ENCODE measurements at regions not wholly inside any gene's neighbourhood (a gene's known extent, or its start where the extent isn't known, plus 50 kb on each side); places are given as distances from the start of the nearest gene placed in this dataset.

GRCh38 chr3:104547031-104547430 is 819.7 kb upstream of the ALCAM start:
- CTCF ChIA-PET, result no interaction called here
- TF ChIP-seq FOS (IDR thresholded peaks at IDR 0.05; ENCODE audit: borderline replicate concordance, extremely low read depth, insufficient read length) (no peak), CBFB (IDR thresholded peaks at IDR 0.05; ENCODE audit: low read depth) (no peak), JUND (IDR thresholded peaks at IDR 0.05; ENCODE audit: low read depth, low read length) (no peak), ZBTB40 (IDR thresholded peaks at IDR 0.05; ENCODE audit: borderline replicate concordance) (no peak), REST (IDR thresholded peaks at IDR 0.05; ENCODE audit: low read depth, low read length) (no peak), PKNOX1 (IDR thresholded peaks at IDR 0.05) (no peak), RAD51 (IDR thresholded peaks at IDR 0.05) (no peak), ESRRA (IDR thresholded peaks at IDR 0.05; ENCODE audit: low read length) (no peak), NKRF (conservative IDR thresholded peaks at IDR 0.05) (no peak), MTA2 (IDR thresholded peaks at IDR 0.05; ENCODE audit: low read depth) (no peak), FOXM1 (IDR thresholded peaks at IDR 0.05; ENCODE audit: low read depth, low read length) (no peak), PAX5 (IDR thresholded peaks at IDR 0.05; ENCODE audit: borderline replicate concordance, low read depth, low read length) (no peak)

More at GRCh38 chr3:104547031-104547430, 819.7 kb upstream of the ALCAM start:
- FAIRE-seq, result no peak
- Histone ChIP-seq H2AFZ (ENCODE audit: control insufficient read depth, low read depth, low read length) (no peak overlapping the region), H3K4me2 (ENCODE audit: control insufficient read depth, insufficient read depth) (no peak overlapping the region), H3K27me3 (replicated peaks in 1 of 2; ENCODE audit: control insufficient read depth in 2 of 2, insufficient read depth in 2 of 2, low read length in 1 of 2) (no peaks in the 10 kb centered on the region), H3K27ac (ENCODE audit: control insufficient read depth, insufficient read depth) (no peak overlapping the region), H4K20me1 (ENCODE audit: control insufficient read depth, insufficient read depth) (no peaks in the 10 kb centered on the region), H3K9ac (ENCODE audit: control insufficient read depth, insufficient read depth, low read length) (no peak overlapping the region), H3K79me2 (ENCODE audit: control insufficient read depth, insufficient read depth, low read length) (no peaks in the 10 kb centered on the region), H3K9me3 (replicated peaks; ENCODE audit: control insufficient read depth, insufficient read depth, low read length) (no peaks in the 10 kb centered on the region), H3K36me3 (ENCODE audit: control insufficient read depth in 2 of 2, insufficient read depth in 2 of 2, low read length in 1 of 2) (no peaks in the 10 kb centered on the region), H3K4me1 (ENCODE audit: control insufficient read depth, insufficient read depth, low read length) (no peaks in the 10 kb centered on the region), H3K4me3 (no peak overlapping the region)
- POLR2A ChIA-PET, result interaction anchor here (1.0 kb wide), 1 partner anchor 13 kb away, joined by 3 read pairs; no protein-coding TSS in a partner anchor
- 94% methylated on average over 3 of the region's 3 CpGs for WGBS (ENCODE audit: insufficient coverage, insufficient replicate concordance, low lambda C conversion rate, missing lambda C conversion rate)
- no peak for ATAC-seq
- RAD21 ChIA-PET (ENCODE audit: unreplicated experiment), result no interaction called here
- SMC1A ChIA-PET (ENCODE audit: uncharacterized antibody, unreplicated experiment), result interaction anchor here (1.0 to 1.5 kb wide), 2 partner anchors 11 to 56 kb away, joined by 3 read pairs; no protein-coding TSS in a partner anchor
- no peak for DNase-seq (ENCODE audit: low read depth, low spot score)
- in situ Hi-C loops (cut with MboI), result no loop called here
- intact Hi-C loops (cut with micrococcal nuclease; ENCODE audit: unreplicated experiment), result no loop called here
- BruUV-seq (replicated peaks), result no TSS peak
